Heart left ventricle (tissue), 13 donors: ENCODE measurements at regions not wholly inside any gene's neighbourhood (a gene's known extent, or its start where the extent isn't known, plus 50 kb on each side); places are given as distances from the start of the nearest gene placed in this dataset.

Experiments
- CTCF ChIP-seq, 12 donors: fragments of 200-600 bp; sonication (generic) in 4 of 12; IDR thresholded peaks; one replicate each; pipeline versions ENCODE4 v1.5.0 to v1.8.0; 2018 to 2022; ENCODE audit warnings: antibody characterized with exemption in 12 of 12, mild to moderate bottlenecking in 5 of 12
- POLR2A ChIP-seq, 2 donors: fragments of 450-650 bp; IDR thresholded peaks; one replicate each; pipeline ENCODE4 v1.6.1; 2017; ENCODE audit warnings: antibody characterized with exemption in 2 of 2, mild to moderate bottlenecking in 2 of 2, moderate library complexity in 2 of 2
- donor health status: ischemic (EF 13 %, LVEDD 7.1; RV severe dilation, severe dysfunction).
- donor health status: DM: no; HTN: yes; CAD: no.
- donor health status: DM: no; HTN: no; CAD: no.
- donor health status: ischemic (EF 25% LVEDD 6.9; RV normal size, moderate dysfunction).
- donor health status: ischemic (EF 25% LVEDD 5.7; RV mildly dilated, moderate dysfunction).
- donor health status: ischemic (EF 35%, LVEDD 5.7; RV mildly dilated, moderate dysfunction).
- donor health status: nonischemic (EF 11% LVEDD 7.7; RV severe dilation, severe dysfunction).
- donor health status: DM: yes; HTN: yes; CAD: no.
- donor health status: PGD.
- donor health status: ischemic (EF 29% LVEDD 5.4; RV normal size, mild dysfunction).
- donor health status: nonischemic (EF 23%, LVEDD 6.1; RV moderate dilation, normal function).

- no peak for TF ChIP-seq CTCF (IDR thresholded peaks at IDR 0.05)
- no peak for TF ChIP-seq POLR2A (IDR thresholded peaks at IDR 0.05)
These were observed 116.9 kb upstream of the TLR4 start for GRCh38 chr9:117587263-117587662.
